Neuronal stem cell (in vitro differentiated cells): ENCODE measurements at regions not wholly inside any gene's neighbourhood (a gene's known extent, or its start where the extent isn't known, plus 50 kb on each side); places are given as distances from the start of the nearest gene placed in this dataset.
A peak's percentile ranks its signal among the peaks of the same experiment; 100 is the strongest.

ENCODE experiments used
- DNase-seq: peaks from one replicate; pipeline ENCODE4 v3.0.0-alpha.2; 2013; ENCODE audit warnings: low spot score
- H2AFZ ChIP-seq: one replicate; pipeline ENCODE4 v1.6.1; 2013; ENCODE audit warnings: mild to moderate bottlenecking, low read length, inconsistent platforms
- H2AK5ac ChIP-seq: 2 replicates; pipeline ENCODE4 v1.6.1; 2013; ENCODE audit warnings: low read depth, mild to moderate bottlenecking, inconsistent platforms, low read length, moderate library complexity, mixed read lengths
- H2BK120ac ChIP-seq: 2 replicates; pipeline ENCODE4 v1.6.1; 2013; ENCODE audit warnings: low read depth, mild to moderate bottlenecking, inconsistent platforms, low read length, moderate library complexity, mixed read lengths
- H2BK12ac ChIP-seq: one replicate; pipeline ENCODE4 v1.6.1; 2013; ENCODE audit warnings: low read length, inconsistent platforms
- H2BK15ac ChIP-seq: 2 replicates; pipeline ENCODE4 v1.6.1; 2013; ENCODE audit warnings: mild to moderate bottlenecking, low read length, inconsistent platforms, mixed read lengths
- H2BK5ac ChIP-seq: one replicate; pipeline ENCODE4 v1.6.1; 2013; ENCODE audit warnings: inconsistent platforms, mild to moderate bottlenecking, low read length, moderate library complexity
- H3K14ac ChIP-seq: one replicate; pipeline ENCODE4 v1.6.1; 2013; ENCODE audit warnings: low read length, inconsistent platforms
- H3K18ac ChIP-seq: 2 replicates; pipeline ENCODE4 v1.6.1; 2013; ENCODE audit warnings: low read length, inconsistent platforms
- H3K23ac ChIP-seq: 2 replicates; pipeline ENCODE4 v1.6.1; 2013; ENCODE audit warnings: low read depth, mild to moderate bottlenecking, mixed read lengths, low read length, inconsistent platforms; ENCODE audit not compliant: poor library complexity
- H3K27ac ChIP-seq: replicated peaks from 3 replicates; pipeline ENCODE4 v1.5.1; 2013; ENCODE audit warnings: low read length, inconsistent platforms
- H3K27me3 ChIP-seq, 3 experiments: 2 replicates each; pipeline ENCODE4 v1.6.1; 2013; ENCODE audit warnings: low read length in 3 of 3, mild to moderate bottlenecking in 2 of 3, inconsistent platforms in 1 of 3, low read depth in 1 of 3, mixed read lengths in 1 of 3, moderate library complexity in 1 of 3; ENCODE audit not compliant: control insufficient read depth in 3 of 3, insufficient read depth in 3 of 3
- H3K36me3 ChIP-seq, 2 donors: replicated peaks in 1 of 2; 2 replicates each; pipeline ENCODE4 v1.6.1; 2013; ENCODE audit warnings: low read length in 2 of 2; ENCODE audit not compliant: control insufficient read depth in 2 of 2, insufficient read depth in 2 of 2
- H3K4ac ChIP-seq: 2 replicates; pipeline ENCODE4 v1.6.1; 2013; ENCODE audit warnings: inconsistent platforms, mild to moderate bottlenecking, low read length, moderate library complexity
- H3K4me1 ChIP-seq, 2 donors: 1 replicate in 1 of 2; 2 replicates in 1 of 2; pipeline ENCODE4 v1.6.1; 2013; ENCODE audit warnings: low read length in 2 of 2, low read depth in 1 of 2; ENCODE audit not compliant: control insufficient read depth in 2 of 2, insufficient read depth in 1 of 2
- H3K4me2 ChIP-seq: one replicate; pipeline ENCODE4 v1.6.1; 2013; ENCODE audit warnings: mild to moderate bottlenecking, low read length, inconsistent platforms; ENCODE audit not compliant: insufficient read depth, poor library complexity, severe bottlenecking
- H3K4me3 ChIP-seq, 2 donors: 2 replicates each; pipeline ENCODE4 v1.5.1; 2013; ENCODE audit warnings: low read length in 2 of 2, mild to moderate bottlenecking in 2 of 2, inconsistent platforms in 1 of 2, moderate library complexity in 1 of 2
- H3K79me1 ChIP-seq: one replicate; pipeline ENCODE4 v1.6.1; 2013; ENCODE audit warnings: low read depth, mild to moderate bottlenecking, inconsistent platforms, low read length, moderate library complexity
- H3K9ac ChIP-seq: one replicate; pipeline ENCODE4 v1.6.1; 2013; ENCODE audit warnings: mild to moderate bottlenecking, low read depth, low read length, inconsistent platforms; ENCODE audit not compliant: poor library complexity
- H3K9me3 ChIP-seq, 2 donors: replicated peaks in 1 of 2; 2 replicates each; pipeline versions ENCODE3 to v1.6.1; 2013; ENCODE audit warnings: low read length in 2 of 2, mild to moderate bottlenecking in 2 of 2, inconsistent platforms in 1 of 2, low read depth in 1 of 2, mixed read lengths in 1 of 2, moderate library complexity in 1 of 2; ENCODE audit not compliant: control insufficient read depth in 2 of 2, insufficient read depth in 1 of 2
- H4K8ac ChIP-seq: one replicate; pipeline ENCODE4 v1.6.1; 2013; ENCODE audit warnings: low read depth, mild to moderate bottlenecking, inconsistent platforms, low read length, moderate library complexity
- H4K91ac ChIP-seq: one replicate; pipeline ENCODE4 v1.6.1; 2013; ENCODE audit warnings: low read length, low read depth, mild to moderate bottlenecking, inconsistent platforms; ENCODE audit not compliant: poor library complexity
- WGBS, 2 donors: extraction: QIAGEN DNeasy Blood & Tissue Kit; methylation state at CpG; one replicate each; pipeline ENCODE4 v1.1.7; 2013; ENCODE audit warnings: missing lambda C conversion rate in 2 of 2, mixed read lengths in 1 of 2; ENCODE audit not compliant: insufficient read length in 2 of 2, insufficient replicate concordance in 1 of 2; ENCODE audit errors: extremely low coverage in 2 of 2; 5-methylcytosine and 5-hydroxymethylcytosine counted together

DNA sequence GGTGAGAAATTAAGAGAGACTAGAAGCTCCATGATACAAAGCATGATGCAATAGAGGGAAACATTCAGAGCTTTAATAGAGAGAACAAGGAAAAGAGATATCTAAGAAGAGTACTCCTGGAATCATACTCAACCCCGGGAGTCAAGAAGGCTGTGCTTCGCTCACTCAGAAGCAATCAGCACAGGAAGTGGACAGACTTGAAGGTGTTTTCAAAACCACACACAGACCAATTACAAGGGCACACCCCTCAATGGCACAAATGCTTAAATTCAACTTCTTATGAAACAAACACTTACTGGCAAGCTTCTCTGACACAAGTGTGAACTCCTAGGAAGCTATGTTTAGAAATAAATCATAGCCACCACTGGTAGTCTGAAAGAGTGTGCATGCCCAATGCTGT is 462.3 kb downstream of the GABRG2 start:
- H2BK120ac ChIP-seq: no peak overlapping the region
- H4K91ac ChIP-seq: no peak overlapping the region
- no peaks in the 10 kb centered on the region for H3K79me1 ChIP-seq
- no peaks in the 10 kb centered on the region for H3K36me3 ChIP-seq
- no peaks in the 10 kb centered on the region for H3K27me3 ChIP-seq
- H3K4me2 ChIP-seq: no peak overlapping the region
- H2BK5ac ChIP-seq: no peak overlapping the region
- no peak overlapping the region for H3K18ac ChIP-seq
- no peak for DNase-seq
- no peak overlapping the region for H3K27ac ChIP-seq
- H3K4me3 ChIP-seq: no peak overlapping the region
- no peak overlapping the region for H2AK5ac ChIP-seq
- H2BK15ac ChIP-seq: no peak overlapping the region
- no CpG with 5 or more reads among the region's 2 CpGs for WGBS, 2 donors
- no peak overlapping the region for H3K23ac ChIP-seq
- H3K4me1 ChIP-seq: no peaks in the 10 kb centered on the region
- H3K4ac ChIP-seq: no peak overlapping the region
- H3K9ac ChIP-seq: no peak overlapping the region
- no peak overlapping the region for H3K14ac ChIP-seq
- no peak overlapping the region for H2BK12ac ChIP-seq
- H2AFZ ChIP-seq: no peak overlapping the region
- no peak overlapping the region for H4K8ac ChIP-seq
- H3K9me3 ChIP-seq: no peaks in the 10 kb centered on the region

DNA sequence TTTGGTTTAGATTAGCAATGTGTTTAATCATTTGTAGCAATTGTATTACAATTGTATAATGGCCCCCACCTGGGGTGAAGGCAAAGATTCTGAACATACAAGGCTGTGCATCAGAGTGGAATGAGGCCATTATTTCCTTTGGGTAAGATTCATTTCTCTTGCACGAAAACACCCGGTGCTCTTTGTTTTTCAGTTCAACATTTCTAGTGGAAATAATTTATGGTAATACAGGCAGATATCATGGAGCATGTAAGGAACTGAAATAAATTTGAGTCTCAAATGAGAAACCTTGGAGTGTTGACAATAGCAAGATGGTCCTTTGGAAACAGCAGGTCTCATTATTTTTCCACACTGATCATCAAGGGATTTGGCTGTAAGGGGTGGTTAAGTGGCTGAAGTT is 475.9 kb downstream of the GABRG2 start:
- no peak overlapping the region for H3K4me2 ChIP-seq
- H3K79me1 ChIP-seq: no peaks in the 10 kb centered on the region
- H3K4me3 ChIP-seq: no peak overlapping the region
- H3K9ac ChIP-seq: no peak overlapping the region
- no peak overlapping the region for H2AFZ ChIP-seq
- H3K23ac ChIP-seq: no peak overlapping the region
- H4K91ac ChIP-seq: no peak overlapping the region
- H3K27me3 ChIP-seq: no peaks in the 10 kb centered on the region
- H3K4ac ChIP-seq: no peak overlapping the region
- H2BK15ac ChIP-seq: no peak overlapping the region
- H4K8ac ChIP-seq: no peak overlapping the region
- H3K4me1 ChIP-seq: no peaks in the 10 kb centered on the region
- no CpG with 5 or more reads among the region's 2 CpGs for WGBS, 2 donors
- DNase-seq: peak; percentile 12
- H3K36me3 ChIP-seq: no peaks in the 10 kb centered on the region
- no peak overlapping the region for H3K14ac ChIP-seq
- H2BK12ac ChIP-seq: no peak overlapping the region
- no peak overlapping the region for H2BK5ac ChIP-seq
- no peak overlapping the region for H2AK5ac ChIP-seq
- H3K27ac ChIP-seq: no peak overlapping the region
- H2BK120ac ChIP-seq: no peak overlapping the region
- no peaks in the 10 kb centered on the region for H3K9me3 ChIP-seq
- H3K18ac ChIP-seq: no peak overlapping the region

DNA sequence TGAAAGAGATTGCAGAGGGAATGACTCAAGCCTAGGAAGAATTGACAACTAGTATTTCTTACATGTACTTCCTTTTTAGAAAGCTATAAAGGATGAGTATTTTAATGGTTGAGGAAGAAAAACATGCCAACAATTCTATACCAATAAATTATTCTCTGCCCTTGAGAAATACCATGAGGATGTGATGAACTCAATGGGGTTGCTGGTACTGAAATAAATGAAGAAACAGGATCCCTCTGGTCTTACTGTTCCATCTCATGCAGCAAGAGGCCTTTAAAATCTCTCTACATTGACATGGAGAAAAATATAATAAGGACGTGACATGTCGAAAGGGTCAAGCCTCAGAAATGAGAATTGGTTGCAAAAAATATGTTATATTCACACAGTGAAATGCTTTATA is 477.3 kb downstream of the GABRG2 start:
- Histone ChIP-seq H2BK120ac (no peak overlapping the region), H3K4ac (no peak overlapping the region), H3K14ac (no peak overlapping the region), H2BK12ac (no peak overlapping the region), H3K79me1 (no peaks in the 10 kb centered on the region), H3K4me3 (no peak overlapping the region), H3K9me3 (no peaks in the 10 kb centered on the region), H3K4me2 (no peak overlapping the region), H2AK5ac (no peak overlapping the region), H3K27me3 (no peaks in the 10 kb centered on the region), H4K91ac (no peak overlapping the region), H3K27ac (no peak overlapping the region), H3K23ac (no peak overlapping the region), H3K9ac (no peak overlapping the region), H2AFZ (no peak overlapping the region), H4K8ac (no peak overlapping the region), H3K18ac (no peak overlapping the region), H3K4me1 (no peaks in the 10 kb centered on the region), H3K36me3 (no peaks in the 10 kb centered on the region), H2BK5ac (no peak overlapping the region), H2BK15ac (no peak overlapping the region)
- DNase-seq: no peak
- no CpG with 5 or more reads among the region's 2 CpGs for whole genome bisulfite sequencing, 2 donors

DNA sequence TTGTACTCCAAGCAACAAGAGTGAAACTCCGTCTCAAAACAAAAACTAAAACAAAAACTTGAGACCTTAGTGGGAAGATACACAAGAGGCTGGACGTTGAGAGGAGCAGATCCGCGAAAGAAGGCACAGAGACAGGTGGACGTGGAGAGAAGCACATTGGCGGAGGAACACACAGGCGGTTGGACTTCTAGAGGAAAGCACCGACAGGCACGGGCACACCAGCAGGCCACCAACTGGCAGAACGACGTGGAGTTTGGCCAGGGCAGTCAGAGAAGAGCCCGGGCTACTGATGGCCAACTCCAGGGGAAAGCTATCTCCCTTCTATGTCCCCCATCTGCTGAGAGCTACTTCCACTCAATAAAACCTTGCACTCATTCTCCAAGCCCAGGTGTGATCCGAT is 482.7 kb downstream of the GABRG2 start:
- H2AFZ ChIP-seq: no peak overlapping the region
- no peak overlapping the region for H2BK5ac ChIP-seq
- WGBS, 2 donors: no CpG with 5 or more reads among the region's 13 CpGs
- no peaks in the 10 kb centered on the region for H3K4me1 ChIP-seq
- no peak overlapping the region for H3K18ac ChIP-seq
- H3K4me2 ChIP-seq: no peak overlapping the region
- H3K9me3 ChIP-seq: no peaks in the 10 kb centered on the region
- H3K36me3 ChIP-seq: no peaks in the 10 kb centered on the region
- H4K8ac ChIP-seq: no peak overlapping the region
- no peaks in the 10 kb centered on the region for H3K27me3 ChIP-seq
- H2AK5ac ChIP-seq: no peak overlapping the region
- H2BK12ac ChIP-seq: no peak overlapping the region
- no peak overlapping the region for H2BK120ac ChIP-seq
- no peak overlapping the region for H3K4ac ChIP-seq
- H4K91ac ChIP-seq: no peak overlapping the region
- no peak overlapping the region for H2BK15ac ChIP-seq
- H3K4me3 ChIP-seq: no peak overlapping the region
- H3K23ac ChIP-seq: no peak overlapping the region
- H3K79me1 ChIP-seq: no peaks in the 10 kb centered on the region
- H3K27ac ChIP-seq: no peak overlapping the region
- peak overlapping the region; percentile 8 for H3K14ac ChIP-seq
- no peak overlapping the region for H3K9ac ChIP-seq
- no peak for DNase-seq
